MM.1S (cell line): ENCODE measurements at regions not wholly inside any gene's neighbourhood (a gene's known extent, or its start where the extent isn't known, plus 50 kb on each side); places are given as distances from the start of the nearest gene placed in this dataset.
"Not testable (repeated sequence)": the region's sequence is repeated elsewhere in the genome, so short reads cannot be mapped to it uniquely, and the experiment has no call there.

Source experiments
- DNase-seq: peaks from one replicate; pipeline ENCODE4 v3.0.0-alpha.2; 2015
- H2AFZ ChIP-seq: fragments of 300-600 bp; sonication (generic); 2 replicates; pipeline ENCODE4 v1.6.0; 2016; ENCODE audit warnings: antibody characterized with exemption, low read length
- H3F3A ChIP-seq: fragments of 300-600 bp; sonication (generic); 2 replicates; pipeline ENCODE4 v1.6.1; 2016; ENCODE audit warnings: mild to moderate bottlenecking, antibody characterized with exemption, low read length, moderate library complexity, mixed read lengths; ENCODE audit not compliant: insufficient read depth
- H3K27ac ChIP-seq: fragments of 300-600 bp; sonication (generic); 2 replicates; pipeline ENCODE4 v1.5.1; 2016; ENCODE audit warnings: mild to moderate bottlenecking, low read length
- H3K27me3 ChIP-seq: fragments of 300-600 bp; sonication (generic); replicated peaks from 2 replicates; pipeline ENCODE4 v1.6.0; 2016; ENCODE audit warnings: low read length; ENCODE audit not compliant: insufficient read depth
- H3K36me3 ChIP-seq: fragments of 300-600 bp; sonication (generic); replicated peaks from 2 replicates; pipeline ENCODE4 v1.6.1; 2016; ENCODE audit warnings: mild to moderate bottlenecking, low read length, mixed read lengths; ENCODE audit not compliant: insufficient read depth
- H3K4me1 ChIP-seq: fragments of 300-600 bp; sonication (generic); 2 replicates; pipeline ENCODE4 v1.6.1; 2016; ENCODE audit warnings: low read length, mixed read lengths
- H3K4me2 ChIP-seq: fragments of 300-600 bp; sonication (generic); 2 replicates; pipeline ENCODE4 v1.6.0; 2016; ENCODE audit warnings: low read depth, low read length
- H3K4me3 ChIP-seq: fragments of 300-600 bp; sonication (generic); 2 replicates; pipeline ENCODE4 v1.5.1; 2016; ENCODE audit warnings: low read length, mixed read lengths
- H3K79me2 ChIP-seq: fragments of 300-600 bp; sonication (generic); 2 replicates; pipeline ENCODE4 v1.6.1; 2016; ENCODE audit warnings: mixed run types, low read length, mixed read lengths
- H3K9ac ChIP-seq: fragments of 300-600 bp; sonication (generic); 2 replicates; pipeline ENCODE4 v1.6.1; 2016; ENCODE audit warnings: low read length, mixed read lengths
- H3K9me2 ChIP-seq: fragments of 300-600 bp; sonication (generic); replicated peaks from 2 replicates; pipeline ENCODE4 v1.6.1; 2016; ENCODE audit warnings: mild to moderate bottlenecking, low read length, mixed read lengths; ENCODE audit not compliant: insufficient read depth
- H3K9me3 ChIP-seq: fragments of 300-600 bp; sonication (generic); replicated peaks from 2 replicates; pipeline ENCODE4 v1.6.1; 2016; ENCODE audit warnings: mild to moderate bottlenecking, low read length, mixed read lengths; ENCODE audit not compliant: insufficient read depth
- H4K20me1 ChIP-seq: fragments of 300-600 bp; sonication (generic); 2 replicates; pipeline ENCODE4 v1.6.1; 2016; ENCODE audit warnings: mild to moderate bottlenecking, low read length, moderate library complexity, mixed read lengths; ENCODE audit not compliant: insufficient read depth
- CTCF ChIP-seq: fragments of 300-600 bp; sonication (generic); IDR thresholded peaks from 2 replicates; pipeline ENCODE4 v1.5.1; 2016; ENCODE audit warnings: antibody characterized with exemption, low read length, mixed read lengths
- EZH2 ChIP-seq: fragments of 300-600 bp; sonication (generic); optimal IDR thresholded peaks from 2 replicates; pipeline ENCODE3; 2017; ENCODE audit warnings: low read depth, mild to moderate bottlenecking, antibody characterized with exemption, low read length, mixed read lengths
- EZH2phosphoT487 ChIP-seq: fragments of 300-600 bp; sonication (generic); IDR thresholded peaks from 2 replicates; pipeline ENCODE4 v1.6.1; 2018; ENCODE audit warnings: antibody characterized with exemption, low read length

- no peak for DNase-seq
- Histone ChIP-seq H3K79me2 (no peaks in the 10 kb centered on the region), H3K4me3 (no peak overlapping the region), H3K27ac (no peak overlapping the region), H3K9me2 (no peaks in the 10 kb centered on the region), H3F3A (no peaks in the 10 kb centered on the region), H4K20me1 (no peaks in the 10 kb centered on the region), H2AFZ (no peak overlapping the region), H3K27me3 (peaks cover 8% of the 10 kb centered on the region), H3K36me3 (no peaks in the 10 kb centered on the region), H3K9ac (no peak overlapping the region), H3K9me3 (no peaks in the 10 kb centered on the region), H3K4me1 (no peaks in the 10 kb centered on the region), H3K4me2 (no peak overlapping the region)
- TF ChIP-seq EZH2 (no peak), EZH2phosphoT487 (no peak), CTCF (no peak)
These were observed 107.9 kb upstream of the ZNF469 start for GRCh38 chr16:88274847-88275246.

DNA sequence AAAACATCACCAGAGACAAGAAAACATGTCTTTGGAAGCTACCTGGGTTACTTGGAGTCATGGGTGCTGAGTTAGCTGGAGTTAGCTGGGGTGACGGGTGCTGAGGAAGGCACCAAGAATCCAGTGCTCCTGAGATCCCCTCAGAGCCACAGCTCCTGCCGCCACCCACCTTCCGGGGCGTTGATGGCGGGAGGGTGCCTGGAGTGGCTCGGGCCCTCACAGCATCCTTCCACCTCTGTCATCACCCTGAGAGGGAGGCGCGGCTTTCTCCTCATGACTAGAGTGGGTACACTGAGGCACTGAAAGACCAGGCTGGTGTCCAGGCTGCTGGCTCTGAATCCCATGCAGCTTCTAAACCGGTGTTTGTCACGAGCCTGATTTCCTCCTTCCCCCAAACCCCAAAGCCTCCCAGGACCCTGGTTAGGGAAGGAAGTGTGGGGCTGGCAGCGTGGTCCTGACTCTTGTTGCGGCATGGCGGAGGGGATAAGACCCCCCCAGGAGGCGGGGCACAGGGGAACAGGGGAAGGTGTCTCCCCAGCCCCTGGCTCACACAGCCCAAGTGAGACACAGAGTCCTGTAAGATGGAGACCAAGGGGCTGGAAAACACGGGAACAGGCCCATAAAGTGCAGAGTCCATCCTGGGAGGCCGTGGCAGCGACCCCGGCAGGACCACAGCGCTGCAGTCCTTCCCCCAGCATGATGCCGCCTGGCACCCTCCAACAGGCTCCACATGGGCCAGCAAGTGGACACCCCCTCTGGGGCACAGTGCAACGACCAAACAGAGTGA, 107.2 kb upstream of the ZNF469 start:
- not testable (repeated sequence) for H3K9ac ChIP-seq, H3K79me2 ChIP-seq, H2AFZ ChIP-seq, H3K27me3 ChIP-seq, DNase-seq, H3F3A ChIP-seq, H3K4me1 ChIP-seq, H3K27ac ChIP-seq, H3K9me3 ChIP-seq, H3K9me2 ChIP-seq, H3K4me3 ChIP-seq, H4K20me1 ChIP-seq, H3K36me3 ChIP-seq, H3K4me2 ChIP-seq

DNA sequence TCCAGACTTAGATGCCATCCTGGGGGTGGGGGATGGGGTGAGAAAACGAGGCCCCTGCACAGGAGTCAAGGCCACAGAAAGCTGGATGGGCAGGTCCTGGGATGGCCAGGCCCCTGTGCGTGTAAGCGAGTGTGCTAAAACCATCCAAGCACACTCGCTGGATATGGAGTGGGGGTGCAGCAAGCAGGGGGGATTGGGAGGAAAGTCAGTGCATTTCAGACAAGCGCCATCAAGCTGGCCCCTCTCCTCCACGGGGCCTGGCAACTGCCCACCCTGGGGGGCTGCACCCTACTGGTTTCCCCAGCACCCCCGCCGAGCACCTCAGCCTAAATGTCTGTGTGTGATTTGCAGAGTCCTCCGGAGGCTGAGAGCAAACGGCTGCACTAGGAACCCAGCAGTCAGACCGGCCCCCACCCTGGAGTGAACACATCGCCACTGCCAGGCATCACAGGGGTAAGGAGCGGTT, 106.6 kb upstream of the ZNF469 start:
- H3K27me3 ChIP-seq, H3K36me3 ChIP-seq: not testable (repeated sequence)

GRCh38 chr16:88276591-88276990, 106.2 kb upstream of the ZNF469 start:
- TF ChIP-seq EZH2 (no peak), CTCF (no peak), EZH2phosphoT487 (no peak)
- Histone ChIP-seq H3K79me2 (no peaks in the 10 kb centered on the region), H3K27ac (no peak overlapping the region), H3K27me3 (peaks cover 4% of the 10 kb centered on the region; the same call in 1 of the 2 replicates), H2AFZ (no peak overlapping the region), H3K9me3 (no peaks in the 10 kb centered on the region), H3K9me2 (no peaks in the 10 kb centered on the region), H3K9ac (no peak overlapping the region), H3K4me3 (no peak overlapping the region), H3K4me1 (no peaks in the 10 kb centered on the region), H4K20me1 (no peaks in the 10 kb centered on the region), H3K4me2 (no peak overlapping the region), H3K36me3 (no peaks in the 10 kb centered on the region), H3F3A (no peaks in the 10 kb centered on the region)
- no peak for DNase-seq

More for the DNA sequence above, 106.6 kb upstream of the ZNF469 start:
- H3K4me2 ChIP-seq, H3K9me2 ChIP-seq, H3K9ac ChIP-seq, H2AFZ ChIP-seq, H3K79me2 ChIP-seq, H3K4me1 ChIP-seq, H3K9me3 ChIP-seq, H3K27ac ChIP-seq, H4K20me1 ChIP-seq, H3K4me3 ChIP-seq, DNase-seq, H3F3A ChIP-seq: not testable (repeated sequence)
